NCI-H146 (cell line): ENCODE measurements at regions not wholly inside any gene's neighbourhood (a gene's known extent, or its start where the extent isn't known, plus 50 kb on each side); places are given as distances from the start of the nearest gene placed in this dataset.
A peak's percentile ranks its signal among the peaks of the same experiment; 100 is the strongest.

Source experiments
- DNase-seq: peaks from one replicate; lab custom pipeline; 2025; lab: John Stamatoyannopoulos, UW

- no peak for DNase-seq
Measured at GRCh38 chr1:68551459-68551858, 54.6 kb upstream of the DEPDC1 start.

- DNase-seq: no peak
Measured at GRCh38 chr1:68558321-68559026, 61.6 kb upstream of the DEPDC1 start.

- DNase-seq: no peak
Measured at GRCh38 chr1:68565923-68566322, 69.0 kb upstream of the DEPDC1 start.

- no peak for DNase-seq
Measured at GRCh38 chr1:68570871-68571270, 74.0 kb upstream of the DEPDC1 start.

GRCh38 chr1:68571454-68572235 lies 74.8 kb upstream of the DEPDC1 start:
- no peak for DNase-seq

GRCh38 chr1:68585351-68585750 lies 88.5 kb upstream of the DEPDC1 start:
- DNase-seq: no peak

- no peak for DNase-seq
Measured at GRCh38 chr1:68586766-68587165, 89.9 kb upstream of the DEPDC1 start.

GRCh38 chr1:68588304-68588703 lies 91.4 kb upstream of the DEPDC1 start:
- no peak for DNase-seq

GRCh38 chr1:68590473-68590872 lies 93.6 kb upstream of the DEPDC1 start:
- no peak for DNase-seq

- no peak for DNase-seq
Measured at GRCh38 chr1:68594851-68595250, 98.0 kb upstream of the DEPDC1 start.

- peak; percentile 5 for DNase-seq
Measured at GRCh38 chr1:68600049-68600661, 103.3 kb upstream of the DEPDC1 start.

- DNase-seq: no peak
Measured at GRCh38 chr1:68608289-68608688, 111.4 kb upstream of the DEPDC1 start.

GRCh38 chr1:68615312-68615711 lies 118.4 kb upstream of the DEPDC1 start:
- no peak for DNase-seq

GRCh38 chr1:68617942-68618341 lies 121.1 kb upstream of the DEPDC1 start:
- no peak for DNase-seq

GRCh38 chr1:68620571-68620970 lies 123.7 kb upstream of the DEPDC1 start:
- DNase-seq: no peak

- DNase-seq: no peak
Measured at GRCh38 chr1:68623700-68624099, 126.8 kb upstream of the DEPDC1 start.

GRCh38 chr1:68624233-68624632 lies 127.4 kb upstream of the DEPDC1 start:
- no peak for DNase-seq

GRCh38 chr1:68625624-68626023 lies 128.7 kb upstream of the DEPDC1 start:
- no peak for DNase-seq

GRCh38 chr1:68633141-68633919 lies 136.4 kb upstream of the DEPDC1 start:
- DNase-seq: no peak

- no peak for DNase-seq
Measured at GRCh38 chr1:68644504-68644903, 147.6 kb upstream of the DEPDC1 start.

- DNase-seq: no peak
Measured at GRCh38 chr1:68651115-68651514, 154.2 kb upstream of the DEPDC1 start.

GRCh38 chr1:68653882-68654281 lies 157.0 kb upstream of the DEPDC1 start:
- no peak for DNase-seq
